OCI-LY7 (cell line): ENCODE measurements at regions not wholly inside any gene's neighbourhood (a gene's known extent, or its start where the extent isn't known, plus 50 kb on each side); places are given as distances from the start of the nearest gene placed in this dataset.

Experiments used
- BruUV-seq: library from RNA; stranded (reverse); fragments of 400-500 nt; replicated peaks from 2 replicates; lab custom pipeline; 2021; lab: Mats Ljungman, UMichigan
- CTCF ChIA-PET: fragments of 300-600 bp; sonication (Branson Sonifier 250); formaldehyde crosslinking; loops from one replicate; lab custom pipeline; 2022; ENCODE audit warnings: antibody characterized with exemption; ENCODE audit not compliant: unreplicated experiment; lab: Charles Lee
- POLR2A ChIA-PET: fragments of 300-600 bp; sonication (Branson Sonifier 250); formaldehyde crosslinking; loops from one replicate; lab custom pipeline; 2022; ENCODE audit warnings: antibody characterized with exemption; lab: Charles Lee
- DNase-seq: peaks from one replicate; pipeline ENCODE4 v3.0.0-alpha.2; 2015; ENCODE audit warnings: low spot score
- H2AFZ ChIP-seq: fragments of 200-600 bp; sonication (generic), shearing (Covaris generic); 2 replicates; pipeline ENCODE4 v1.6.1; 2014; ENCODE audit warnings: mild to moderate bottlenecking, antibody characterized with exemption, low read length, moderate library complexity
- H3K27ac ChIP-seq: fragments of 200-600 bp; sonication (generic); 2 replicates; pipeline ENCODE4 v1.5.1; 2014; ENCODE audit warnings: mixed run types, low read depth, mild to moderate bottlenecking, moderate library complexity, low read length, inconsistent platforms; ENCODE audit not compliant: poor library complexity, severe bottlenecking
- H3K36me3 ChIP-seq: fragments of 200-600 bp; sonication (generic); 2 replicates; pipeline ENCODE4 v1.6.1; 2014; ENCODE audit warnings: mild to moderate bottlenecking, antibody characterized with exemption, low read length, moderate library complexity, mixed read lengths; ENCODE audit not compliant: insufficient read depth
- H3K4me1 ChIP-seq: fragments of 200-600 bp; sonication (generic); 2 replicates; pipeline ENCODE4 v1.5.1; 2014; ENCODE audit warnings: mild to moderate bottlenecking, low read length; ENCODE audit not compliant: insufficient read depth, poor library complexity, severe bottlenecking
- H3K4me2 ChIP-seq: fragments of 200-600 bp; sonication (generic); 2 replicates; pipeline ENCODE4 v1.6.1; 2014; ENCODE audit warnings: mild to moderate bottlenecking, low read length
- H3K4me3 ChIP-seq: fragments of 200-600 bp; sonication (generic); 2 replicates; pipeline ENCODE4 v1.5.1; 2014; ENCODE audit warnings: mild to moderate bottlenecking, low read depth, low read length; ENCODE audit not compliant: poor library complexity, severe bottlenecking
- H3K79me2 ChIP-seq: fragments of 200-600 bp; sonication (generic); 2 replicates; pipeline ENCODE4 v1.6.1; 2016; ENCODE audit warnings: low read depth, mild to moderate bottlenecking, low read length, moderate library complexity, mixed read lengths; ENCODE audit not compliant: insufficient read depth
- H3K9me2 ChIP-seq: fragments of 200-600 bp; sonication (generic); 2 replicates; pipeline ENCODE4 v1.6.1; 2016; ENCODE audit warnings: mild to moderate bottlenecking, low read length, mixed read lengths; ENCODE audit not compliant: insufficient read depth
- H3K9me3 ChIP-seq: fragments of 200-600 bp; sonication (generic); 2 replicates; pipeline ENCODE4 v1.6.1; 2014; ENCODE audit warnings: mild to moderate bottlenecking, mixed run types, low read length, mixed read lengths
- H4K20me1 ChIP-seq: fragments of 200-600 bp; sonication (generic); 2 replicates; pipeline ENCODE4 v1.6.1; 2014; ENCODE audit warnings: mild to moderate bottlenecking, antibody characterized with exemption, low read length, moderate library complexity, mixed read lengths; ENCODE audit not compliant: insufficient read depth
- CTCF ChIP-seq: fragments of 200-600 bp; sonication (generic); conservative IDR thresholded peaks from 2 replicates; pipeline ENCODE4 v1.5.1; 2014; ENCODE audit warnings: mild to moderate bottlenecking, antibody characterized with exemption, low read length, moderate library complexity, mixed read lengths
- EZH2phosphoT487 ChIP-seq: fragments of 200-600 bp; sonication (generic); IDR thresholded peaks from 2 replicates; pipeline ENCODE4 v1.6.1; 2018; ENCODE audit warnings: low read depth, borderline replicate concordance, mild to moderate bottlenecking, mixed run types, antibody characterized with exemption, low read length, moderate library complexity, mixed read lengths
- intact Hi-C: fragments of 100-400 bp; cut with micrococcal nuclease; formaldehyde crosslinking; loops from one replicate; pipeline ENCODE4 v1.10.0; 2022; ENCODE audit not compliant: unreplicated experiment

- no peak overlapping the region for H3K4me2 ChIP-seq
- H3K9me3 ChIP-seq, result no peaks in the 10 kb centered on the region
- no peaks in the 10 kb centered on the region for H3K4me1 ChIP-seq
- H3K27ac ChIP-seq, result no peak overlapping the region
- no TSS peak for BruUV-seq
- no peak overlapping the region for H2AFZ ChIP-seq
- H3K79me2 ChIP-seq, result no peaks in the 10 kb centered on the region
- ChIA-PET CTCF (no interaction called here), POLR2A (no interaction called here)
- H3K9me2 ChIP-seq, result no peaks in the 10 kb centered on the region
- H3K4me3 ChIP-seq, result no peak overlapping the region
- DNase-seq, result no peak
- H4K20me1 ChIP-seq, result no peaks in the 10 kb centered on the region
- no peaks in the 10 kb centered on the region for H3K36me3 ChIP-seq
- intact Hi-C loops, result no loop called here
- TF ChIP-seq CTCF (no peak), EZH2phosphoT487 (no peak)
Observed at GRCh38 chr14:98186140-98186539, 1085.9 kb downstream of the BCL11B start.

GRCh38 chr14:98187281-98187680 is 1084.7 kb downstream of the BCL11B start:
- Histone ChIP-seq H3K4me1 (no peaks in the 10 kb centered on the region), H3K9me3 (no peaks in the 10 kb centered on the region), H2AFZ (no peak overlapping the region), H3K4me2 (no peak overlapping the region), H4K20me1 (no peaks in the 10 kb centered on the region), H3K9me2 (no peaks in the 10 kb centered on the region), H3K79me2 (no peaks in the 10 kb centered on the region), H3K4me3 (no peak overlapping the region), H3K36me3 (no peaks in the 10 kb centered on the region), H3K27ac (no peak overlapping the region)
- no peak for DNase-seq
- intact Hi-C loops, result no loop called here
- ChIA-PET CTCF (no interaction called here), POLR2A (no interaction called here)
- TF ChIP-seq CTCF (no peak), EZH2phosphoT487 (no peak)
- no TSS peak for BruUV-seq

GRCh38 chr14:98189062-98189461 is 1082.9 kb downstream of the BCL11B start:
- Histone ChIP-seq H3K4me1 (no peaks in the 10 kb centered on the region), H4K20me1 (no peaks in the 10 kb centered on the region), H3K9me3 (no peaks in the 10 kb centered on the region), H3K9me2 (no peaks in the 10 kb centered on the region), H3K79me2 (no peaks in the 10 kb centered on the region), H3K4me3 (no peak overlapping the region), H3K36me3 (no peaks in the 10 kb centered on the region), H3K27ac (no peak overlapping the region), H3K4me2 (no peak overlapping the region), H2AFZ (no peak overlapping the region)
- intact Hi-C loops, result no loop called here
- ChIA-PET POLR2A (interaction anchor here (0.5 kb wide), 1 partner anchor 118 kb away, joined by 14 read pairs; no protein-coding TSS in a partner anchor), CTCF (no interaction called here)
- BruUV-seq, result no TSS peak
- TF ChIP-seq CTCF (no peak), EZH2phosphoT487 (no peak)
- no peak for DNase-seq
